Heart left ventricle (tissue), 16 donors: ENCODE measurements at regions not wholly inside any gene's neighbourhood (a gene's known extent, or its start where the extent isn't known, plus 50 kb on each side); places are given as distances from the start of the nearest gene placed in this dataset.
"Not testable (repeated sequence)": the region's sequence is repeated elsewhere in the genome, so short reads cannot be mapped to it uniquely, and the experiment has no call there.

Experiments used
- ATAC-seq, 4 donors: fragments of 200-7000 bp; cut with Tn5 transposase; one replicate each; pipeline ENCODE4 v1.9.1; 2020 to 2022; ENCODE audit warnings: moderate library complexity in 4 of 4, mild to moderate bottlenecking in 3 of 4, moderate number of reproducible peaks in 1 of 4
- DNase-seq, 5 donors: peaks; one replicate each; pipeline ENCODE4 v3.0.0-alpha.2; 2020
- H3K27ac ChIP-seq, 12 donors: fragments of 200-600 bp; sonication (generic) in 4 of 12; one replicate each; pipeline versions ENCODE4 v1.5.0 to v1.8.0; 2016 to 2022; ENCODE audit warnings: mild to moderate bottlenecking in 2 of 12
- H3K27me3 ChIP-seq, 9 donors: fragments of 200-600 bp; sonication (generic) in 2 of 9; one replicate each; pipeline versions ENCODE4 v1.5.1 to v1.8.0; 2016 to 2022; ENCODE audit warnings: mild to moderate bottlenecking in 3 of 9
- H3K36me3 ChIP-seq, 9 donors: fragments of 200-600 bp; sonication (generic) in 2 of 9; one replicate each; pipeline versions ENCODE4 v1.5.0 to v1.8.0; 2018 to 2022; ENCODE audit warnings: mild to moderate bottlenecking in 2 of 9
- H3K4me1 ChIP-seq, 12 donors: fragments of 200-600 bp; sonication (generic) in 4 of 12; one replicate each; pipeline versions ENCODE4 v1.5.0 to v1.8.0; 2016 to 2022; ENCODE audit warnings: mild to moderate bottlenecking in 3 of 12
- H3K4me3 ChIP-seq, 12 donors: fragments of 200-600 bp; sonication (generic) in 4 of 12; one replicate each; pipeline versions ENCODE4 v1.5.0 to v1.8.0; 2017 to 2022; ENCODE audit warnings: mild to moderate bottlenecking in 9 of 12, moderate library complexity in 4 of 12
- H3K9me3 ChIP-seq, 12 donors: fragments of 200-600 bp; sonication (generic) in 4 of 12; one replicate each; pipeline versions ENCODE4 v1.5.0 to v1.8.0; 2016 to 2022; ENCODE audit warnings: mild to moderate bottlenecking in 1 of 12
- CTCF ChIP-seq, 12 donors: fragments of 200-600 bp; sonication (generic) in 4 of 12; IDR thresholded peaks; one replicate each; pipeline versions ENCODE4 v1.5.0 to v1.8.0; 2018 to 2022; ENCODE audit warnings: antibody characterized with exemption in 12 of 12, mild to moderate bottlenecking in 5 of 12
- POLR2A ChIP-seq, 2 donors: fragments of 450-650 bp; IDR thresholded peaks; one replicate each; pipeline ENCODE4 v1.6.1; 2017; ENCODE audit warnings: antibody characterized with exemption in 2 of 2, mild to moderate bottlenecking in 2 of 2, moderate library complexity in 2 of 2
- WGBS, 4 donors: extraction: QIAGEN DNeasy Blood & Tissue Kit in 2 of 4; methylation state at CpG; one replicate each; pipeline versions ENCODE4 v1.1.5 to v1.1.7; 2013 to 2018; 5-methylcytosine and 5-hydroxymethylcytosine counted together
- intact Hi-C, 10 donors: fragments of 100-400 bp; cut with DNase I; formaldehyde crosslinking; loops; one replicate each; pipeline versions ENCODE4 v1.11.1 to v1.14.2; 2022
- donor health status: ischemic (EF 13 %, LVEDD 7.1; RV severe dilation, severe dysfunction).
- donor health status: healthy with polysubstance abuse.
- donor health status: DM: no; HTN: yes; CAD: no.
- donor health status: DM: no; HTN: no; CAD: no.
- donor health status: ischemic (EF 25% LVEDD 6.9; RV normal size, moderate dysfunction).
- donor health status: ischemic (EF 25% LVEDD 5.7; RV mildly dilated, moderate dysfunction).
- donor health status: healthy.
- donor health status: DM: yes; HTN: yes; CAD: no.
- donor health status: ischemic (EF 35%, LVEDD 5.7; RV mildly dilated, moderate dysfunction).
- donor health status: nonischemic (EF 11% LVEDD 7.7; RV severe dilation, severe dysfunction).
- donor health status: DM: yes; HTN: yes; CAD: no.
- donor health status: PGD.
- donor health status: ischemic (EF 29% LVEDD 5.4; RV normal size, mild dysfunction).
- donor health status: nonischemic (EF 23%, LVEDD 6.1; RV moderate dilation, normal function).

- DNase-seq (no peak), ATAC-seq (no peak)
- peaks cover 0 to 44% (median 24%) of the 10 kb centered on the region in 12 donors for H3K9me3 ChIP-seq
- H3K27me3 ChIP-seq = no peaks in the 10 kb centered on the region
- no peak for TF ChIP-seq CTCF (IDR thresholded peaks at IDR 0.05)
- TF ChIP-seq POLR2A (IDR thresholded peaks at IDR 0.05) = no peak
- H3K36me3 ChIP-seq = no peaks in the 10 kb centered on the region
- no peak overlapping the region for H3K27ac ChIP-seq
- H3K4me1 ChIP-seq = no peaks in the 10 kb centered on the region
- WGBS, 4 donors = 82 to 93% (median 88%) methylated on average over 6 of the region's 6 CpGs
- H3K4me3 ChIP-seq = no peak overlapping the region
- intact Hi-C loops = no loop called here
Measured at GRCh38 chr2:144745424-144745823, 225.5 kb upstream of the ZEB2 start.

- no peak for DNase-seq
- Histone ChIP-seq H3K27ac (no peak overlapping the region), H3K27me3 (no peaks in the 10 kb centered on the region), H3K9me3 (peaks cover 0 to 18% (median 2%) of the 10 kb centered on the region in 12 donors), H3K4me3 (no peak overlapping the region), H3K4me1 (no peaks in the 10 kb centered on the region), H3K36me3 (no peaks in the 10 kb centered on the region)
- no peak for TF ChIP-seq POLR2A (IDR thresholded peaks at IDR 0.05)
- TF ChIP-seq CTCF (IDR thresholded peaks at IDR 0.05) = no peak
- intact Hi-C loops = no loop called here
- ATAC-seq = no peak
Measured at GRCh38 chr2:144738749-144739148, 218.8 kb upstream of the ZEB2 start.

GRCh38 chr2:144730711-144731110 lies 210.8 kb upstream of the ZEB2 start:
- Histone ChIP-seq H3K9me3 (peaks cover 0 to 12% (median under 1%) of the 10 kb centered on the region in 12 donors), H3K4me1 (peaks cover 0 to 3% (median 0%) of the 10 kb centered on the region in 12 donors), H3K27me3 (no peaks in the 10 kb centered on the region), H3K27ac (no peak overlapping the region), H3K36me3 (no peaks in the 10 kb centered on the region), H3K4me3 (no peak overlapping the region)
- ATAC-seq = no peak
- 45 to 61% (median 53%) methylated on average over 2 of the region's 2 CpGs for WGBS, 4 donors
- TF ChIP-seq POLR2A (IDR thresholded peaks at IDR 0.05) (no peak), CTCF (IDR thresholded peaks at IDR 0.05) (no peak)
- DNase-seq = no peak
- intact Hi-C loops = no loop called here

- intact Hi-C loops, H3K4me3 ChIP-seq, H3K27me3 ChIP-seq, ATAC-seq, H3K36me3 ChIP-seq, H3K4me1 ChIP-seq, H3K9me3 ChIP-seq, H3K27ac ChIP-seq, DNase-seq: not testable (repeated sequence)
- whole genome bisulfite sequencing, 4 donors = 66 to 84% (median 73%) methylated on average over 2 of the region's 2 CpGs
Measured at GRCh38 chr2:144724460-144724859, 204.5 kb upstream of the ZEB2 start.

GRCh38 chr2:144718376-144718775 lies 198.5 kb upstream of the ZEB2 start:
- no peak for ATAC-seq
- Histone ChIP-seq H3K4me3 (no peak overlapping the region), H3K27me3 (no peaks in the 10 kb centered on the region), H3K4me1 (peaks cover 0 to 8% (median under 1%) of the 10 kb centered on the region in 12 donors), H3K27ac (no peak overlapping the region), H3K36me3 (no peaks in the 10 kb centered on the region), H3K9me3 (peaks cover 0 to 23% (median 15%) of the 10 kb centered on the region in 12 donors)
- DNase-seq = no peak
- no peak for TF ChIP-seq POLR2A (IDR thresholded peaks at IDR 0.05)
- no peak for TF ChIP-seq CTCF (IDR thresholded peaks at IDR 0.05)
- intact Hi-C loops = no loop called here
